A549 (cell line): ENCODE measurements at regions not wholly inside any gene's neighbourhood (a gene's known extent, or its start where the extent isn't known, plus 50 kb on each side); places are given as distances from the start of the nearest gene placed in this dataset.

Experiments
- ATAC-seq, 2 experiments: fragments of 200-7000 bp in 1 of 2; fragments of >200 bp in 1 of 2; cut with Nextera tagmentation in 1 of 2; cut with Tn5 transposase in 1 of 2; 3 replicates each; pipeline versions ENCODE4 v1.8.0 to v1.9.1; 2018 to 2020; ENCODE audit warnings: mild to moderate bottlenecking in 1 of 2, moderate library complexity in 1 of 2
- CTCF ChIA-PET: fragments of 300-600 bp; sonication (Branson Sonifier 250); formaldehyde crosslinking; extraction: SDS; loops from one replicate; lab custom pipeline; 2021; ENCODE audit warnings: antibody characterized with exemption, inconsistent platforms; lab: Yijun Ruan, JAX
- POLR2A ChIA-PET: fragments of 350-600 bp; formaldehyde crosslinking; extraction: SDS; loops from one replicate; lab custom pipeline; 2021; ENCODE audit warnings: antibody characterized with exemption, inconsistent platforms; lab: Yijun Ruan, JAX
- DNase-seq, 2 experiments: peaks; one replicate each; pipeline versions ENCODE4 v3.0.0 to v3.0.0-alpha.2; 2011 to 2016; ENCODE audit warnings: low read depth in 1 of 2, low spot score in 1 of 2
- FAIRE-seq: peaks from 2 replicates; lab custom pipeline; 2011; peaks lifted over from hg19 to GRCh38; lab: Jason Lieb, UNC
- H3K27ac ChIP-seq, 2 experiments: fragments of >200 bp; sonication (Bioruptor Twin); formaldehyde crosslinking; 3 replicates each; pipeline ENCODE4 v1.5.1; 2016 to 2017
- H3K4me1 ChIP-seq: fragments of >200 bp; sonication (Bioruptor Twin); formaldehyde crosslinking; 3 replicates; pipeline ENCODE4 v1.6.1; 2016
- H3K4me2 ChIP-seq: fragments of >200 bp; sonication (Bioruptor Twin); formaldehyde crosslinking; 3 replicates; pipeline ENCODE4 v1.6.1; 2016
- H3K4me3 ChIP-seq: fragments of >200 bp; sonication (Bioruptor Twin); formaldehyde crosslinking; 3 replicates; pipeline ENCODE4 v1.5.1; 2016
- H3K9me3 ChIP-seq: fragments of >200 bp; sonication (Bioruptor Twin); formaldehyde crosslinking; 3 replicates; pipeline ENCODE4 v1.6.1; 2016
- ATOH8 ChIP-seq: fragments of 250-450 bp; sonication (Bioruptor Pico); IDR thresholded peaks from 2 replicates; pipeline ENCODE4 v1.5.0; 2020; ENCODE audit warnings: low read depth, mild to moderate bottlenecking, moderate library complexity
- BCL3 ChIP-seq: fragments of >200 bp; sonication (Bioruptor Twin); formaldehyde crosslinking; IDR thresholded peaks from 3 replicates; pipeline ENCODE4 v1.6.1; 2016
- CBX8 ChIP-seq: fragments of 200-600 bp; sonication (generic); IDR thresholded peaks from 2 replicates; pipeline ENCODE4 v1.6.1; 2016
- CHD2 ChIP-seq: fragments of 150-350 bp; IDR thresholded peaks from 2 replicates; pipeline ENCODE4 v1.6.1; 2014; ENCODE audit warnings: low read length; ENCODE audit not compliant: partially characterized antibody
- CHD4 ChIP-seq: fragments of 200-600 bp; sonication (generic); IDR thresholded peaks from 2 replicates; pipeline ENCODE4 v1.6.1; 2016; ENCODE audit warnings: antibody characterized with exemption, mild to moderate bottlenecking, borderline replicate concordance
- EHF ChIP-seq: fragments of 250-450 bp; sonication (Bioruptor Pico); IDR thresholded peaks from 2 replicates; pipeline ENCODE4 v1.5.0; 2020; ENCODE audit warnings: mild to moderate bottlenecking
- FOXS1 ChIP-seq: fragments of 250-450 bp; sonication (Bioruptor Pico); IDR thresholded peaks from 2 replicates; pipeline ENCODE4 v1.5.0; 2020; ENCODE audit warnings: mild to moderate bottlenecking, moderate library complexity
- HDAC2 ChIP-seq: fragments of 200-600 bp; sonication (generic); IDR thresholded peaks from 2 replicates; pipeline ENCODE4 v1.6.1; 2016
- HEYL ChIP-seq: fragments of 250-450 bp; sonication (Bioruptor Pico); IDR thresholded peaks from 2 replicates; pipeline ENCODE4 v1.8.0; 2021; ENCODE audit warnings: mild to moderate bottlenecking, moderate library complexity
- HMGXB4 ChIP-seq: fragments of 250-450 bp; sonication (Bioruptor Pico); IDR thresholded peaks from 2 replicates; pipeline ENCODE4 v1.5.0; 2021; ENCODE audit warnings: mild to moderate bottlenecking, moderate library complexity, borderline replicate concordance
- HOXA7 ChIP-seq: fragments of 250-450 bp; sonication (Bioruptor Pico); IDR thresholded peaks from 2 replicates; pipeline ENCODE4 v1.5.0; 2020; ENCODE audit warnings: mild to moderate bottlenecking, moderate library complexity
- HOXB5 ChIP-seq: fragments of 250-450 bp; sonication (Bioruptor Pico); IDR thresholded peaks from 2 replicates; pipeline ENCODE4 v1.5.0; 2020; ENCODE audit warnings: mild to moderate bottlenecking, moderate library complexity
- JUNB ChIP-seq: fragments of >200 bp; sonication (Bioruptor Twin); formaldehyde crosslinking; IDR thresholded peaks from 2 replicates; pipeline ENCODE4 v1.6.1; 2016
- KDM5A ChIP-seq: fragments of 200-600 bp; sonication (generic); IDR thresholded peaks from 2 replicates; pipeline ENCODE4 v1.6.1; 2016; ENCODE audit warnings: antibody characterized with exemption, mild to moderate bottlenecking
- MAX ChIP-seq: IDR thresholded peaks from 2 replicates; pipeline ENCODE4 v1.6.1; 2012
- NPAS2 ChIP-seq: fragments of 250-450 bp; sonication (Bioruptor Pico); IDR thresholded peaks from 2 replicates; pipeline ENCODE4 v1.8.0; 2022; ENCODE audit warnings: mild to moderate bottlenecking, moderate library complexity, borderline replicate concordance
- POLR2A ChIP-seq: IDR thresholded peaks from 2 replicates; pipeline ENCODE4 v1.6.1; 2012; ENCODE audit warnings: mild to moderate bottlenecking, low read length
- POLR2AphosphoS2 ChIP-seq: conservative IDR thresholded peaks from 2 replicates; pipeline ENCODE4 v1.6.1; 2012; ENCODE audit warnings: low read length, improper control_type of control experiment, inconsistent platforms
- RAD21 ChIP-seq, 2 experiments: fragments of >200 bp in 1 of 2; sonication (Bioruptor Twin) in 1 of 2; formaldehyde crosslinking in 1 of 2; IDR thresholded peaks in 1 of 2; conservative IDR thresholded peaks in 1 of 2; 2 replicates in 1 of 2; 3 replicates in 1 of 2; pipeline ENCODE4 v1.6.1; 2012 to 2018; ENCODE audit warnings: inconsistent platforms in 1 of 2
- RCOR1 ChIP-seq: fragments of 150-350 bp; IDR thresholded peaks from 2 replicates; pipeline ENCODE4 v1.6.1; 2014; ENCODE audit warnings: antibody characterized with exemption, low read length, low read depth
- RFX5 ChIP-seq: fragments of 450-650 bp; IDR thresholded peaks from 2 replicates; pipeline ENCODE4 v1.7.1; 2014; ENCODE audit warnings: antibody characterized with exemption, mild to moderate bottlenecking, moderate library complexity
- RNF2 ChIP-seq: fragments of 200-600 bp; sonication (generic); IDR thresholded peaks from 2 replicates; pipeline ENCODE4 v1.6.1; 2016; ENCODE audit warnings: low read depth, mild to moderate bottlenecking, antibody characterized with exemption, moderate library complexity, borderline replicate concordance
- SREBF2 ChIP-seq: fragments of 450-650 bp; IDR thresholded peaks from 2 replicates; pipeline ENCODE4 v1.6.1; 2014; ENCODE audit warnings: mild to moderate bottlenecking, moderate library complexity
- TFCP2L1 ChIP-seq: fragments of 250-450 bp; sonication (Bioruptor Pico); IDR thresholded peaks from 2 replicates; pipeline ENCODE4 v1.5.0; 2021; ENCODE audit warnings: mild to moderate bottlenecking
- USF2 ChIP-seq: fragments of 450-650 bp; IDR thresholded peaks from 2 replicates; pipeline ENCODE4 v1.6.1; 2014; ENCODE audit warnings: antibody characterized with exemption
- ZC3H11A ChIP-seq: fragments of 450-650 bp; IDR thresholded peaks from 2 replicates; pipeline ENCODE4 v1.6.1; 2014; ENCODE audit warnings: antibody characterized with exemption, mild to moderate bottlenecking
- ZSCAN20 ChIP-seq: fragments of 250-450 bp; sonication (Bioruptor Pico); IDR thresholded peaks from 2 replicates; pipeline ENCODE4 v1.8.0; 2022; ENCODE audit warnings: mild to moderate bottlenecking, moderate library complexity
- WGBS: methylation state at CpG from one replicate; pipeline ENCODE4 v1.1.6; 2017; ENCODE audit errors: missing lambda C conversion rate; 5-methylcytosine and 5-hydroxymethylcytosine counted together

- ATAC-seq (no peak), DNase-seq (no peak), FAIRE-seq (no peak)
- Histone ChIP-seq H3K9me3 (no peaks in the 10 kb centered on the region), H3K4me2 (no peak overlapping the region), H3K4me3 (no peak overlapping the region), H3K27ac (no peak overlapping the region), H3K4me1 (no peaks in the 10 kb centered on the region)
- 67% methylated on average over 7 of the region's 7 CpGs for WGBS
- ChIA-PET POLR2A (no interaction called here), CTCF (interaction anchor here (0.7 kb wide), 1 partner anchor 21 kb away, joined by 3 read pairs; no protein-coding TSS in a partner anchor)
- TF ChIP-seq SREBF2 (no peak), FOXS1 (no peak), MAX (no peak), ATOH8 (CRISPR knock-in tag) (no peak), CHD4 (no peak), KDM5A (no peak), NPAS2 (no peak), ZSCAN20 (CRISPR knock-in tag) (no peak), USF2 (no peak), HOXA7 (no peak), CHD2 (no peak), POLR2A (no peak)
These were observed 299.6 kb upstream of the GJE1 start for GRCh38 chr6:141833001-141833655.

GRCh38 chr6:141830530-141830929 is 302.2 kb upstream of the GJE1 start:
- CTCF ChIA-PET: interaction anchor here (1.1 kb wide), 1 partner anchor 47 kb away, joined by 3 read pairs; no protein-coding TSS in a partner anchor
- no peak overlapping the region for H3K4me2 ChIP-seq
- DNase-seq (no peak), ATAC-seq (no peak), FAIRE-seq (no peak)
- H3K4me1 ChIP-seq: no peaks in the 10 kb centered on the region
- H3K27ac ChIP-seq: no peak overlapping the region
- no peak overlapping the region for H3K4me3 ChIP-seq
- POLR2A ChIA-PET: no interaction called here
- 26% methylated on average over 1 of the region's 1 CpG for WGBS
- no peaks in the 10 kb centered on the region for H3K9me3 ChIP-seq
- TF ChIP-seq CBX8 (no peak), MAX (no peak), ZC3H11A (no peak), RCOR1 (no peak), POLR2A (no peak), RNF2 (no peak), HOXB5 (CRISPR knock-in tag) (no peak), CHD4 (no peak), RAD21 (conservative IDR thresholded peaks at IDR 0.05 in 1 of 2, IDR thresholded peaks at IDR 0.05 in 1 of 2) (no peak)

GRCh38 chr6:141829566-141830360 is 303.0 kb upstream of the GJE1 start:
- DNase-seq (no peak), FAIRE-seq (no peak), ATAC-seq (no peak)
- Histone ChIP-seq H3K4me2 (no peak overlapping the region), H3K4me3 (no peak overlapping the region), H3K9me3 (no peaks in the 10 kb centered on the region), H3K27ac (no peak overlapping the region)
- 30% methylated on average over 4 of the region's 4 CpGs for WGBS
- TF ChIP-seq HMGXB4 (CRISPR knock-in tag): no peak
- TF ChIP-seq HDAC2: no peak
- no peak for TF ChIP-seq BCL3
- no peak for TF ChIP-seq KDM5A
- TF ChIP-seq HEYL (CRISPR knock-in tag): no peak
- no peak for TF ChIP-seq CHD4
- TF ChIP-seq ZSCAN20 (CRISPR knock-in tag): no peak
- TF ChIP-seq HOXA7: no peak
- no peak for TF ChIP-seq EHF (CRISPR knock-in tag)
- no peak for TF ChIP-seq RFX5
- TF ChIP-seq POLR2A: no peak
- TF ChIP-seq JUNB: no peak
- no peak for TF ChIP-seq ZC3H11A
- TF ChIP-seq TFCP2L1 (CRISPR knock-in tag): no peak
- no peak for TF ChIP-seq POLR2AphosphoS2
- TF ChIP-seq, all 56 proteins: peak for 0
- CTCF ChIA-PET: no interaction called here
- POLR2A ChIA-PET: no interaction called here
- H3K4me1 ChIP-seq: no peaks in the 10 kb centered on the region
